A673 (cell line): ENCODE measurements at regions not wholly inside any gene's neighbourhood (a gene's known extent, or its start where the extent isn't known, plus 50 kb on each side); places are given as distances from the start of the nearest gene placed in this dataset.

ENCODE experiments used
- BruUV-seq: library from RNA; stranded (reverse); fragments of 400-500 nt; replicated peaks from 2 replicates; lab custom pipeline; 2021; lab: Mats Ljungman, UMichigan
- CTCF ChIA-PET: fragments of 300-600 bp; sonication (Branson Sonifier 250); formaldehyde crosslinking; loops from one replicate; lab custom pipeline; 2022; ENCODE audit warnings: antibody characterized with exemption; lab: Charles Lee
- POLR2A ChIA-PET: fragments of 300-600 bp; sonication (Branson Sonifier 250); formaldehyde crosslinking; loops from one replicate; lab custom pipeline; 2022; ENCODE audit warnings: antibody characterized with exemption; ENCODE audit not compliant: low non-redundant PET; lab: Charles Lee
- DNase-seq: peaks from one replicate; pipeline ENCODE4 v3.0.0-alpha.2; 2015; ENCODE audit warnings: low spot score
- H3K27ac ChIP-seq: fragments of 200-600 bp; sonication (generic); 2 replicates; pipeline ENCODE4 v1.5.1; 2016; ENCODE audit warnings: mixed run types, low read depth, mild to moderate bottlenecking, mixed read lengths, antibody characterized with exemption, low read length; ENCODE audit not compliant: poor library complexity, severe bottlenecking
- H3K27me3 ChIP-seq: fragments of 200-600 bp; sonication (generic); replicated peaks from 2 replicates; pipeline ENCODE4 v1.6.1; 2017; ENCODE audit warnings: mixed run types, low read depth, mild to moderate bottlenecking, mixed read lengths, antibody characterized with exemption, low read length; ENCODE audit not compliant: insufficient read depth, poor library complexity
- H3K36me3 ChIP-seq: fragments of 200-600 bp; sonication (generic); 2 replicates; pipeline ENCODE4 v1.6.1; 2016; ENCODE audit warnings: mixed run types, mild to moderate bottlenecking, mixed read lengths, antibody characterized with exemption, low read length; ENCODE audit not compliant: insufficient read depth, poor library complexity, severe bottlenecking
- H3K4me1 ChIP-seq: fragments of 200-600 bp; sonication (generic); 2 replicates; pipeline ENCODE4 v1.6.1; 2017; ENCODE audit warnings: mixed run types, mild to moderate bottlenecking, mixed read lengths, antibody characterized with exemption, low read length; ENCODE audit not compliant: insufficient read depth, poor library complexity, severe bottlenecking
- H3K4me3 ChIP-seq: fragments of 200-600 bp; sonication (generic); 2 replicates; pipeline ENCODE4 v1.5.1; 2016; ENCODE audit warnings: low read depth, mixed run types, mild to moderate bottlenecking, mixed read lengths, low read length; ENCODE audit not compliant: poor library complexity, severe bottlenecking
- H3K9me3 ChIP-seq: fragments of 200-600 bp; sonication (generic); 2 replicates; pipeline ENCODE4 v1.6.1; 2016; ENCODE audit warnings: mixed run types, low read depth, mild to moderate bottlenecking, mixed read lengths, antibody characterized with exemption, low read length; ENCODE audit not compliant: poor library complexity, severe bottlenecking
- CTCF ChIP-seq: fragments of 300-800, 200-600 bp; sonication (generic); conservative IDR thresholded peaks from 2 replicates; pipeline ENCODE4 v1.5.1; 2017; ENCODE audit warnings: low read depth, mild to moderate bottlenecking, antibody characterized with exemption, low read length, moderate library complexity, mixed read lengths
- EZH2 ChIP-seq: fragments of 200-600 bp; sonication (generic); IDR thresholded peaks from 2 replicates; pipeline ENCODE4 v1.6.1; 2017; ENCODE audit warnings: borderline replicate concordance, low read depth, mild to moderate bottlenecking, mixed read lengths, antibody characterized with exemption, low read length; ENCODE audit not compliant: poor library complexity, severe bottlenecking
- intact Hi-C: fragments of 100-400 bp; cut with micrococcal nuclease; formaldehyde crosslinking; loops from one replicate; pipeline ENCODE4 v1.10.0; 2022; ENCODE audit not compliant: unreplicated experiment

- POLR2A ChIA-PET: no interaction called here
Measured at GRCh38 chr9:31135567-31135966, 1248.9 kb upstream of the ACO1 start.

GRCh38 chr9:31136524-31136923 lies 1247.9 kb upstream of the ACO1 start:
- CTCF ChIA-PET: no interaction called here
- Histone ChIP-seq H3K4me3 (no peak overlapping the region), H3K27me3 (no peaks in the 10 kb centered on the region), H3K36me3 (no peaks in the 10 kb centered on the region), H3K4me1 (no peaks in the 10 kb centered on the region), H3K9me3 (no peaks in the 10 kb centered on the region), H3K27ac (no peak overlapping the region)
- intact Hi-C loops: no loop called here
- no peak for TF ChIP-seq CTCF
- TF ChIP-seq EZH2: no peak
- BruUV-seq: no TSS peak
- POLR2A ChIA-PET: no interaction called here
- DNase-seq: no peak

More at GRCh38 chr9:31135567-31135966, 1248.9 kb upstream of the ACO1 start:
- Histone ChIP-seq H3K36me3 (no peaks in the 10 kb centered on the region), H3K4me3 (no peak overlapping the region), H3K4me1 (no peaks in the 10 kb centered on the region), H3K27ac (no peak overlapping the region), H3K9me3 (no peaks in the 10 kb centered on the region), H3K27me3 (no peaks in the 10 kb centered on the region)
- no TSS peak for BruUV-seq
- intact Hi-C loops: no loop called here
- CTCF ChIA-PET: no interaction called here
- TF ChIP-seq CTCF (no peak), EZH2 (no peak)
- DNase-seq: no peak

GRCh38 chr9:31137176-31138160 lies 1247.0 kb upstream of the ACO1 start:
- TF ChIP-seq CTCF: no peak
- no peak for TF ChIP-seq EZH2
- BruUV-seq: no TSS peak
- H3K4me1 ChIP-seq: no peaks in the 10 kb centered on the region
- DNase-seq: no peak
- no peaks in the 10 kb centered on the region for H3K36me3 ChIP-seq
- intact Hi-C loops: no loop called here
- no peaks in the 10 kb centered on the region for H3K9me3 ChIP-seq
- H3K27ac ChIP-seq: no peak overlapping the region
- H3K27me3 ChIP-seq: no peaks in the 10 kb centered on the region
- H3K4me3 ChIP-seq: no peak overlapping the region
- POLR2A ChIA-PET: no interaction called here
- CTCF ChIA-PET: no interaction called here
